Head of caudate nucleus (tissue), 42 donors: ENCODE measurements at regions not wholly inside any gene's neighbourhood (a gene's known extent, or its start where the extent isn't known, plus 50 kb on each side); places are given as distances from the start of the nearest gene placed in this dataset.

Source experiments
- DNase-seq, 42 donors: peaks; one replicate each; pipeline versions ENCODE4 v3.0.0 to v3.0.0-alpha.2; 2020 to 2021; ENCODE audit warnings: mixed read lengths in 7 of 42
- intact Hi-C: fragments of 100-400 bp; cut with DNase I; formaldehyde crosslinking; loops from one replicate; pipeline ENCODE4 v1.15.0; 2022

DNA sequence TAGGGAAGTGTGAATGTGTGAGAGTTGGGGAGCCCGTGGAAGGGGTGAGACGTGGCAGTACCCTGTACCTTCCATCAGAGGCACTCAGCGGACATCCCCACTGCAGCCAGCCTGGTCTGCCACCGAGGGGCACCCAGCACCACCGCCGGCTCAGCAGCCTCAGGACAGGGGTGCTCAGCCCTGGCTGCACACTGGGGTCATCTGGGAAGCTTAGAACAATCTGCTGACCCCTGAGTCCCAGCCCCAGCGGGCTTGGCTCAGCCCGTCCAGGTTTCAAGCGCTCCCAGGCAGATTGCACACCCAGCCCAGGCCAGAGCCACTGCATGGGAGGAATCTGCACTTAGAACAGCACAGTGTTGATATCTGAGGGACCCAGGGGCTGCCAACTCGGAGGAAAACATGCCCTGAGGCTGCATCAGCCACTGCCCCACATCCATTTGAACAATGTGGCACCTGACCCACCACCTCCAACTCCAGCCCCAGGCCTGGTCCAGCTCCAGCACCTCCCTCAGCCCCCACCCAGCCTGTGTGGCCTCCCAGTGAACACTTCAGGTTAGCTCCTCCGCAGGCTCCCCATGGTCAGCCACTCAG, 147.1 kb upstream of the OTOS start:
- intact Hi-C loops: no loop called here
- peak in 16 of 42 donors; percentile 12 to 71 (median 52) for DNase-seq

DNA sequence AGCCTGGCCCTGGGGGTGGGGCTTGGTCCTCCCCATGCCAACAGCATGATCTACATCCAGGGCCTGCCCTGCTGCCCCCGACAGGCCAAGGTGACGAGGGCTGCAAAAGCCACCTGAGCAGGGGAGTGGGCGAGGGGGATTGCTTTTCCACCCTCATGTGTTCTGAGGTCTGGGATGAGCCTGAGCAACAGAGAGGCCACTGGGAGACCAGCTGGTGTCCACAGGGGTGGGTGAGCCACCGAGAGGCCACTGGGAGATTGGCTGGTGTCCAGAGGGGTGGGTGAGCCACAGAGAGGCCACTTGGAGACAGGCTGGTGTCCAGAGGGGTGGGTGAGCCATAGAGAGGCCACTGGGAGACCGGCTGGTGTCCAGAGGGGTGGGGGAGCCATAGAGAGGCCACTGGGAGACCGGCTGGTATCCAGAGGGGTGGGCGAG, 147.4 kb upstream of the GPC1 start:
- intact Hi-C loops: no loop called here
- no peak for DNase-seq

DNA sequence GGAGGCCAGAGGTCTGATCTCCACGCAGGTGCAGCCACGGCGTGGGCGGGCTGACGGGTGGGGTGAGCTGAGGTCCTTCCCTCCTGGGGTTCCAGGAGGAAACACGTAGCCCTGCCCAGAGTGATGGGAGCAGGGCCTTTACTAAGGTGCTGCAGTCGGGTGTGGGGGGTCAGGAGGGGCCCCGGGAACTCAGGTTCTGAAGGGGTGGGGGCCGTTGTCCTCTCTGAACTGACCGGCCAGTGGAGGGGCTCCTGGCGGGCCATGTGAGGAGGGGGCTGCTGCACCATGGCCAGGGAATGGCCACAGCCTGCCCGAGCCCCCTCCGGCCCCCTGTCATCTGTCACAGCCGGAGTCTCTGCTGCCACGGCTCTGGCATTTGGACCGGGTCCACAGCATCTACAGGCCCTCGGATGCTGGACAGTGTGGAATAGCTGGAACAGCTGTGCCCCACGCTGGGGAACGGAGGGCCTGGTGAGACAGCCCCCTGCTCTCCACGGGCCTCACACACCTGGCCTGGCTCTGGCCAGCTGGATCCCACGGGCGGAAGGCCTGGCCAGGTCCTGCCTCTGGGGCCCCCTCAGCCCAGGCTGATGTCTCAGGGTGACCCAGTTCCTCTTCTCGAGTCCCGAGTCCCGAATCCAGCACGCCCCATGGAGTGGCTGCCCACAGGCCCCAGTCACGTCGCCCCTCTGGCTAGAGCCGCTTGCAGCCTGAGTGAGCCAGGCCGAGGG, 145.6 kb upstream of the GPC1 start:
- peak in 3 of 42 donors; percentile 6 to 36 (median 21) for DNase-seq
- intact Hi-C loops: no loop called here

DNA sequence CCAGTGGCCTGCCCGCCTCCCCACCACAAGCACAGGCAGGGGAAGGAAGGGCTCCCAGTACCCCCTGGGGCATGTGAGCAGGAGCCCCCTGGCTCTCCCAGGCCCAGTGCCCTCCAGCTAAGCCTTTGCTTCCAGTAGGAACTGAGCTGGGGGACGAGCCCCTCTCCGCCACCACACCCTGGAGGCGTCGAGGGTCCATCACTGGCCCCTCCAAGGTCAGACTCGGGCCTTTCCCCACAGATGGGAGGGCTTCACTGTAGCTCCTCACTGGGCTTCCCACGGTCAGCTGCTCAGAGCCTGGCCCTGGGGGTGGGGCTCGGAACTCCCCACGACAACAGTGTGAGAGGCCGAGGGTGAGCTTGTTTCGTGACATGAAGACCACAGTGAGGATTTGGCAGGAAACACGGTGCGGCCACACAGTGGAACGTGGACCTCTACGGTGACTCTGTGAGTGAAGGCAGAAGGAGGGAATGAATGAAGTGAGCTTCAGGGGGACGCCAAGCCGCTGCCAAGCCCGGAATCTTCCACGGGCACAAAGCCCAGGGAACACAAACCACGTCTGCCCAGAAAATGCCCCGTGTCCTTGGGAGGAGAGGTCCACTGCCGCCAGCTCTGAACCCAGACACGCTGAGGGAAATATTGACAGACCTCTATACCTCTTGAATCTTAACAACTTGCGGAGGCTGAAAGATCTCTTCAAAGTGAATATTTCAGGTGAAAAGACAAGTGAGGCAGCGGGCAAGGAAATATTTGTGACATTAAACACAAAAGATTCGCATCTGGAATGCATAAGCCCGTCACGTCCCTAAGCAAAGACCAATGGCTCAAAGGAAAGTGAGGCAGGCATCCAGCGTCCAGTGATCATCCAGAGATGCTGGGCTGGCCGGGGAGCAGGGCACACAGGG, 144.8 kb upstream of the GPC1 start:
- intact Hi-C loops: no loop called here
- peak in 3 of 42 donors; percentile 8 to 27 (median 21) for DNase-seq

DNA sequence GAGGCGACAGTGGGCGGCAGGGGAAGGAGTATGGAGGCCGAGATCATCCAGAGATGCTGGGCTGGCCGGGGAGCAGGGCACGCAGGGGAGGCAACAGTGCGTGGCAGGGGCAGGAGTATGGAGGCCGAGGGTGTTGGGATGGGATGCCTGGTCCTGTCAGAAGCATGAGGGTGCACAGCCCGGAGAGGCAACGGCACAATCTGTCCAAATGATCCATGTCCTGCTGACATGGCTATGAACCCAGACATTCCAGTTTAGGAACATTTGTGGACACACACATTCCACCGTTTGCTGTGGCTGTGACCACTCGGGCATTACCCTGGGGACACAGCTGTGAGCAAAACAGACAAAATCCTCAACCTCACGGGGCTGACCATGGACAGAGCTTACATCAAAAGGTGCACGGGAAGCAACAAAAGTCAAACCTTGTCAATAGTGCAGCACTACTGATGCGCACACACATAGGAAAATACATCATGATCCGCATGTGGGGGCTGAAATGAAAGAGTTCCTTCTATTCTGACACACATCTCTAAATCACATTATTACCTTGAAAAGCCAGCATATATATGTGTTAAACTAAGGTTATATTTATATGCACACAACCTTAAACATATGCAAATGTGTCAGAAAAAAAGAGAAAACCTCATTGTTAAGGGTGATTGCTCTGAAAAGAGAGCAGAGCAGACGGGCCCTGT, 144.0 kb upstream of the GPC1 start:
- intact Hi-C loops: no loop called here
- peak in 3 of 42 donors; percentile 7 to 41 (median 16) for DNase-seq

DNA sequence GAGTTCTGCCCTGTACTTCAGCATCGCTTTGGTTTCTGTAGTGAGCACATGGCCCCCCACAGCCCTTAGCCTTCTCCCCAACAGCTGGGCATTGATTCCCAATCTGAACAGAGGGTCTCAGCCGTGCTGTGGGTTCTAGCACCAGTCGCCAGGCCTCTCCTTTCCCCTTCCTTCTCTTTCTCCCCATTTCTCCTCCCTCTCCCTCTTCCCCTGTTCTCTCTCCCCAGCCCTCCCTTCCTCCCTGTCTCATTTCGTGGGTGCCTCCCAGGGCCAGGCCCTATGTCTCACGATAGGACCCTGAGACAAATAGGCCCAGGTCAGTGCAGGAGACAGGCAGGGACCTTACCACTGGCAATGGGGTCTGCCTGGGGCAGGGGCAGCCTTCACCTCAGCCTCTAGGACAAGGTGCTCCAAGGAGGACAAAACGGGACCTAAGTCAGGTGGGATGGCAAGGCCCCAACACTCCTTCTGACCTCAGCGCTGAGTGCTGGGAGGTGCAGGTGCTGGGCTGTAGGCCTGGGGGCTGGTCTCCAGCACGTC, 143.4 kb upstream of the GPC1 start:
- no peak for DNase-seq
- intact Hi-C loops: no loop called here

DNA sequence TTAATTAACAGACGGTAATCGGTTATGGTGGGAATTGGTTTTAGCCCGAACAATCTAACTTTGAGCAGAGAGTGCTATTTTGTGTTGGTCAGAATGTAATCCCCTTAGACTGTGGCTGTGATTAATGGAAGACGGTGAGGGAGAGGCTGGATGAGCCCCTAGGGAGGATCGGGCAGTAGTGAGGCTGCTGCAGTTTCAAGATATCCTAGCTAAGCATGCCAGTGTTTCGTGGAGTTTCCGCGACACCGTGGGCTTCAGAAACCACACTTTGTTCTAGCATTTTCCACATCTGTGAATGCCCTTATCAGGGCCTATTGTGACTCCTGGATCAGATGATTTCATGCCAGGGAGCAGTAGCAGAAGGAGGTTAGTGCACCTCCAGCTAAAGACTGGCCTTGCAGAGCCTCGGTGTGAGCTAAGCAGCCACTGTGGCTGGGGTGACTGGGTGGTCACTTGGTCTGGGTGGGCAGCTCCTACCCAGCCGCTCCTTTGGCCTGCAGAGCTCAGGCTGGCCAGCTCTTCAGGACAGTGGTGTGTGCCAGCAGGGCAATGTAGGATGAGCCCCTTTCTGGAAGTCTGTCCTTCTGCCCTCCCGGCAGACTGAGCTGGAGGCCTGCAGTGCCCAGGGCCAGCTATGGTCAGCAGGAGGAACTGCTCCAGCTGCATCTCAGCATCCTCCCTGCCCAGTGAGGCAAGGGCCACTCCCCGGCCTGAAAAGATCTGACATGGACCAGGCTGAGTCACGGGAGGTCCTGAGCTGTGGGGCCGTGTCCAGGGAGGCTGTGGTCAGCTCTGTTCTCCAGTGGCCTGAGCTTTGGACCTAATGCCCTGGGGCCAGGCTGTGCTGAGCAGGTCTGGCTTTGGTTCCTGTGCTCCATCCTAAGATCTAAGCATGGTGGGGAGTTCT, 142.6 kb upstream of the GPC1 start:
- intact Hi-C loops: no loop called here
- DNase-seq: no peak

DNA sequence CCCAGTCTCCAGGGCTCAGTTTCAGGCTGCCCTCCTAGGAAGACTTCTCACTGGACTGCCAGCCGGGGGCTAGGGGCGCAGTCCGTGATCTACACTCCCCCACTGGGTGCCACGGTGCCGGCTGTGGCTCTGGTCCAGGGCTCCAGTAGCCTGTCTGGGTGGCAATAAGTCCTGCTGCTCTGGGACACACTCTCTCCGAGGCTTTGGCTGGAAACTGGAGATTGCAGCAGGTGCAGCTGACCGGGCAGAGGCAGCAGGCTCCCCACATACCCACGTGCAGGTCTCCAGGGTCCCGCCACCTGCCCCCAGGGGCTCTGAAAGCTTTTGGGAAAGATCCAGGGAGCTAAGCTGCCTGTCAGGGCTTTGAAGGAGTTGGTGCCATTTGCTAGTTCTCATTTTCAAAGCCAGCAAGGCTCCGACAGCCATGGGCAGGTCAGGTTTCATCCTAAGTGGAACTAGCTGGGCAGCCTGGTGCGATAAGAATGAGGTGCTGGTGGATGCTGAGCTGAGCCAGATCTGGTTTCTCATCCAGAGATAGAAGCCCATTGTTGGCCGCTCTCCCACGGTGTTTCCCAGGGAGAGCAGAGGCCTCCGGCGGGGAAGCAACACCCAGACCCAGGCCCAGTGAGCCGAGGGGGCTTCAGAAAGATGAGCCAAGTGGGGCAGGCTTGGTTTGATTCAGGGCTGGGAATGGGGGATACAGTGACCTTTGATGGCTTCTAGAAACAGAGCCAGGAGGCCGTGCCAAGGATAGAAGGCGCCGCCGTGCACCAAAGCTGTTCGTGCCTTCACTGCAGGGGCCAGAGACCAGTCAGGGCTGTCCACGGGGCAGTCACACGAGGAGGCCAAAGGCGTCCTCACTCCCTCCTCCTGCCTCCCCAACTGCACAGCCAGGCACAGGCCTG, 141.7 kb upstream of the GPC1 start:
- DNase-seq: peak in 4 of 42 donors; percentile 24 to 49 (median 41)
- intact Hi-C loops: no loop called here

DNA sequence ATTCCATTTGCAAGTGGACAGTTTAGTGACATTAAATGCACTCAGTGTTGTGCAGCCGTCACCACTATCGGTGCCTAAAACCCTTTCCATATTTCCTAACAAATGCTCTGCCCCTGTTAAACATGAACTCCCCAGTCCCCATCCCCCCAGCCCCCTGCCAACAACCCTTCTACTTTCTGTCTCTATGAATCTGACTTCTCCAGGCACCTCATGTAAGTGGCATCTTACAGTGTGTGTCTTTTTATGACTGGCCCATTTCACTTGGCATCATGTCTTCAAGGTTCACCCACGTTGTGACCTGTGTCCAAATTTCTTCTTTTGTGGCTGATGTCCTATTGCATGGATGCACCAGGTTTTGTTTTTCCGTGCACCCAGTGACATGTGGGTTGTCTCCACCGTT, 140.9 kb upstream of the GPC1 start:
- DNase-seq: peak in 1 of 42 donors; percentile 33
- intact Hi-C loops: no loop called here

DNA sequence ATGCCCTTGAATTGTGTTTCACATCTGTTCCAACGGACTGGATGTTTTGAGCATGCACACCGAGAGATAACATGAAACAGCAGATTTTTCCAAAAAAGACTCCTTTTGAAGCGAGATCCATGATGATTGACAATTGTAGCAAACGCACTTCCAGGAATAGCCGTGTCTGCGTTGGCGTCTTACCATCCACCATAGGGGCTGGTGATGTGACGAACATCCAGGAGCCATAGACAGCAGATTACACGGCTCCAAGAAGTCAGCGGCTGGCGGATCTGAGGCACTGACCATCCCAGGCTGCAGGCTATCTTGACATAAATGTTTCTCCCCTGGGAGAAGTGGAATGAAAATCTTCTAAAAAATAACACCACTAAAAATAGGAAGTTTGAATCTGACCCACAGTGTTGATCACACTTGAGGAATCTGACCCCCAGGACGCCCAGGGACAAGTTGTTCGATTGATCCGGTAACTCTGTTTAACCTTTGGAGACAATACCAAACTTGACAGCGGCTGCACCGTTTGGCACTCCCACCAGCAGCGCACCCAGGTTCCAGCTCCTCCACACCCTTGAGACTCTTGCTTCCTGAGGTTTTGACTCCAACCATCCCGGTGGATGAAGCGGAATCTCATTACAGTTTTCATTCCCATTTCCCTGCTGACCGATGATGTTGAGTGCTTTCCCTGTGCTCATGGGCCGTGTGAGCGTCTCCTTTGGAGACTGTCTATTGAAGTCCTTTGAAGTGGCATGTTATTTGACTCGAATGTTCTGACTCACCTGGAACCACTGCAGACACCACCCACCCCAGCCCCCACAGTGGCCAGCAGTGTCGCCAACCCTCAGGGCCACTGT, 140.0 kb upstream of the GPC1 start:
- DNase-seq: peak in 29 of 42 donors; percentile 27 to 84 (median 56)
- intact Hi-C loops: no loop called here

DNA sequence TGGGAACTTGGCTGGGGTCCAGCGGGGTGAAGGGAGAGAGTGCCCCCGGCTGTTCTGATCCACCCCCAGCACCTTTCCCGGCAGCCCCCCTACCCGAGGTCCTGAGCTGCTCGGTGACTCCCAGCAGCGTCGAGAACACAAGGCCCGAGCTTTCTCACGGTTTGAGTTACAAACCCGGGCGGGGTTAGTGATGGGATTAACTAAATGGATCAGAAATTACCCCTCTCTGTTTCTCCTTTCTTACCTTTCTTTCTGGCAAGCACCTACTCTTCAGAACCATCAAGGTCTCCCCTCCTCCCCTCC, 139.4 kb upstream of the GPC1 start:
- intact Hi-C loops: no loop called here
- peak in 3 of 42 donors; percentile 36 to 44 (median 42) for DNase-seq

DNA sequence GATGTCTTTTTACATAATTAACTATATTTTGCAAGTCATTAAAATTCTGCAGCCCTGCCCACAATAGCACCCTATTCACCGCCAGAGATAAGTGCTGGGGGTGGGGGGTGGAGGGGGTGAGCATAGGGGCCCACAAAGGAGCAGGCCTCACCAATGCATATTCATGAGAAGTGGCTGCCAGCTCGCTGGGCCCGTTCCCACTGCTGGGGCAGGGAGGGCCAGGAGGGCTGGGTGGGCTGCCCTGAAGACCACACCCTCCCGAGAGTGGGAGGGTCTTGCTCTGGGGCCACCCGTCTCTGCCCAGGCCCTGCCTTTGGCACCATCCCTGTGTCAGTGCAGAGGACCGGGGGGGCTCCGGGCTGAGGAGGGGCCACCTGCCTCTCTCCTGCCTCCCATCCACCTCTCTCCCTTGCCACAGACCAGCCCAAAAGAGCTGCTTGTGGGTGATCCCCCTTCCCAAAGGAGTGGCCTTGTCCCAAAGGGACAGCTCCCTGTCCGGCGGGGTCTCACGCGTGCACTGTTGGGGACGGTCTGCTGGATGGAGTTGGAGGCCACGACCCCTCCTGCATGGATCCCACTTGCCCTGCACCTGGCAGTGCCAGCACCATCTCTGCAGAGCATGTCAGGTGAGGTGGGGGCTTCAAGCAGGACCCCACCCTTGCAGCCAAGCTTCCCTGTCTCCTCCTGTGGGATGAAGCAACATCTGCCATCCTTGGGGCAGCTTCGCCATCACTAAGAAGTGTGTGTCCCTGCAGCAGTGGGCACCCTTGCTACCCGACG, 138.8 kb upstream of the GPC1 start:
- intact Hi-C loops: no loop called here
- DNase-seq: peak in 4 of 42 donors; percentile 18 to 47 (median 44)

DNA sequence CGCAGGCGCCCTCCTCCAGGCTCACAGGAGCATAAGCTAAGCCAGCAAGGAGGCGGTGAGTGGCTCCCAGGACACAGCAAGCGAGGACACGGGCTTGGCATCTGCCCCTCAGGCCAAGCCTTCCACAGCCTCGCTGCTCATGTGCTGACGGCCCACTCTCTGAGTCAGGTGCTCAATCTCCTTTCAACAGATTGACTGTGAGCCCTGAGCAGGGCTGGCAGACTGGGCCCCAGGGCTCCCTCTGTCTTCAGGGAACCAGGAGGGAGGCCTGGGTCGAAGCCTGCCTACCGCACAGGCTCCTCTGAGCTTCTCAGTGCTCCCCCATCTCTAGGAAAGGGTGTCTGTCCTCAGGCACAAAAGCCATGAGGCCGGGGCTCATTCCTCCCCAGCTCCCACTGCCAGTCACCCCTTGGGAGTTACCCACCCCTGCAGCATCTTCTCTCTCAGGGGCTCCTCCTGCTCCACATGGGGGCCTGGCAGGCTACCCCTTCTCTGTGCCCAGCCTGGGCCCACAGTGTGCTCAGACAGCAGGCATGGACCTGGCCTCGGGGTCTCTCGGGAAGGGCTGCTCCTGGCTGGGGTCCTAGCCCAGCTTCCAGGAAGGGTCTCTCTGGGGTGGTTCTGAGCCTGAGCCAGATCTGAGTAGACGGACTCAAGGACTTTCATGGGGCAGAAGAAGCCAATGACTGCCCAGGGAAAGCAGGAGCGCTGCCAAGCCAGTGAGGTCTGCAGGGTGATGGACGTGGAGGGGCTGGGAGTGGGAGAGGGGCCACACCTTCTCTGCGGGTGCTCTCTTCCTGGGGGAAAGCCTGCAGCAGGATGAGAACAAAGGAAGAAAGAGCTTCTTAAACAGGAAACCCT, 138.0 kb upstream of the GPC1 start:
- intact Hi-C loops: no loop called here
- DNase-seq: peak in 4 of 42 donors; percentile 3 to 43 (median 32)

DNA sequence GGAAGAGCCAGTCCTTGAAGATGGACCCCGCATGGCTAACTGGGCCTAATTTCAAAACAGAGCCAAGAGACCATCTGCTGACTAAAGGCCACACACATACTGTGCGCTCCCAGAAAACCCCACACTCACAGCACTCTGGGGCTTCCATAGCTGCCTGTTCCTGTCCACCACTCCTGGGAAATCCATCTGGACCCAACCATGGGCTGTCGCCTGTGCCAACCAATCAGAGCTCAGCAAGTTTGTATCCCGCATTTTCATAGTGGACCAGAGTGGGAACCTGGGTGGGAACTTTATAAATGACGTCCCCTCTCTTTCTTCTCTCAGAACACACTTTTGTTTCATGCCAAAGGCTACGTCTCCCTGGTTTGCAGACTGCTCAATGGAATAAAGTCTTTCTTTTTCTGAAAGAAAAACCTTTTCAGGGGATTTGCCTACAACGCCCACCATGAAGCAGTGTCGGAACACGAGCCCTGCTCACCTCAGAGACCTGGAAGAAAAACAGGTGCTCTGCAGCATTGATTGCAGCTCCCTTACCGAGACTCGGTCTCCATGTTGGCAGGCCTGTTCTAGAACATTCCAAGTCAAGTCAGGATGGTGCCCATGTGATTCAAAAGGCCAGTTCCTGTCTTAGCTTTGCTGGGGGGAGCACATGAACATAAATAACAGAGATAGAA, 137.2 kb upstream of the GPC1 start:
- intact Hi-C loops: no loop called here
- DNase-seq: peak in 5 of 42 donors; percentile 3 to 41 (median 34)
